Cardiac muscle cell (in vitro differentiated cells and primary cell): ENCODE measurements at regions not wholly inside any gene's neighbourhood (a gene's known extent, or its start where the extent isn't known, plus 50 kb on each side); places are given as distances from the start of the nearest gene placed in this dataset.
A peak's percentile ranks its signal among the peaks of the same experiment; 100 is the strongest.

ENCODE experiments used
- DNase-seq, 2 donors: peaks; one replicate each; pipeline versions ENCODE4 v3.0.0 to v3.0.0-alpha.2; 2010 to 2017; ENCODE audit warnings: low read depth in 1 of 2, low spot score in 1 of 2
- H3K27ac ChIP-seq: fragments of 200-600 bp; sonication (generic); 2 replicates; pipeline ENCODE4 v1.5.1; 2016
- H3K27me3 ChIP-seq: fragments of 200-600 bp; sonication (generic); 2 replicates; pipeline ENCODE4 v1.6.0; 2016; ENCODE audit warnings: control low read depth
- H3K36me3 ChIP-seq: fragments of 200-600 bp; sonication (generic); 2 replicates; pipeline ENCODE4 v1.5.1; 2016; ENCODE audit warnings: control low read depth
- H3K4me1 ChIP-seq: fragments of 200-600 bp; sonication (generic); 2 replicates; pipeline ENCODE4 v1.8.1; 2017; ENCODE audit warnings: low read depth, mild to moderate bottlenecking, mixed run types
- H3K4me3 ChIP-seq: fragments of 200-600 bp; sonication (generic); 2 replicates; pipeline ENCODE4 v1.5.1; 2016; ENCODE audit warnings: mild to moderate bottlenecking
- H3K9me3 ChIP-seq: fragments of 200-600 bp; sonication (generic); 2 replicates; pipeline ENCODE4 v1.5.1; 2017; ENCODE audit warnings: low read depth, mild to moderate bottlenecking, control low read depth
- CTCF ChIP-seq: IDR thresholded peaks from 2 replicates; pipeline ENCODE4 v1.5.1; 2012; ENCODE audit warnings: low read depth, mild to moderate bottlenecking, low read length

- no peak overlapping the region for H3K4me3 ChIP-seq
- H3K36me3 ChIP-seq: no peaks in the 10 kb centered on the region
- peak in 1 of 2 donors; percentile 25 for DNase-seq
- no peaks in the 10 kb centered on the region for H3K27me3 ChIP-seq
- H3K27ac ChIP-seq: peak overlapping the region; percentile 92
- H3K4me1 ChIP-seq: peaks cover 65% of the 10 kb centered on the region
- no peak for TF ChIP-seq CTCF
- H3K9me3 ChIP-seq: no peaks in the 10 kb centered on the region
These were observed 110.6 kb upstream of the PNPLA4 start for GRCh38 chrX:8037593-8038348.

GRCh38 chrX:8036914-8037313 is 109.7 kb upstream of the PNPLA4 start:
- no peak for TF ChIP-seq CTCF
- no peaks in the 10 kb centered on the region for H3K36me3 ChIP-seq
- H3K4me1 ChIP-seq: peaks cover 65% of the 10 kb centered on the region

GRCh38 chrX:8034058-8034457 is 106.8 kb upstream of the PNPLA4 start:
- Histone ChIP-seq H3K9me3 (no peaks in the 10 kb centered on the region), H3K4me1 (peaks cover 45% of the 10 kb centered on the region), H3K36me3 (no peaks in the 10 kb centered on the region), H3K4me3 (no peak overlapping the region), H3K27me3 (no peaks in the 10 kb centered on the region), H3K27ac (peak overlapping the region; percentile 64)
- TF ChIP-seq CTCF: no peak
- DNase-seq: no peak

More at GRCh38 chrX:8036914-8037313, 109.7 kb upstream of the PNPLA4 start:
- Histone ChIP-seq H3K4me3 (no peak overlapping the region), H3K27me3 (no peaks in the 10 kb centered on the region), H3K9me3 (no peaks in the 10 kb centered on the region), H3K27ac (peak overlapping the region; percentile 92)
- DNase-seq: peak in 1 of 2 donors; percentile 81

GRCh38 chrX:8033175-8033574 is 106.0 kb upstream of the PNPLA4 start:
- Histone ChIP-seq H3K4me1 (peaks cover 38% of the 10 kb centered on the region), H3K9me3 (no peaks in the 10 kb centered on the region), H3K27ac (no peak overlapping the region), H3K4me3 (no peak overlapping the region), H3K27me3 (no peaks in the 10 kb centered on the region), H3K36me3 (no peaks in the 10 kb centered on the region)
- no peak for TF ChIP-seq CTCF
- no peak for DNase-seq

GRCh38 chrX:8030361-8030760 is 103.1 kb upstream of the PNPLA4 start:
- Histone ChIP-seq H3K4me1 (peaks cover 12% of the 10 kb centered on the region), H3K27ac (no peak overlapping the region), H3K9me3 (no peaks in the 10 kb centered on the region), H3K36me3 (no peaks in the 10 kb centered on the region), H3K27me3 (no peaks in the 10 kb centered on the region), H3K4me3 (no peak overlapping the region)
- no peak for TF ChIP-seq CTCF
- DNase-seq: no peak
